Naive thymus-derived CD4-positive, alpha-beta T cell (primary cell): ENCODE measurements at regions not wholly inside any gene's neighbourhood (a gene's known extent, or its start where the extent isn't known, plus 50 kb on each side); places are given as distances from the start of the nearest gene placed in this dataset.

ENCODE experiments used
- ATAC-seq: fragments of 150-1000 bp; cut with Tn5 transposase; 2 replicates; pipeline ENCODE4 v1.10.0; 2021; ENCODE audit warnings: mild to moderate bottlenecking, moderate library complexity
- CTCF ChIA-PET: fragments of 350-600 bp; sonication (Branson Sonifier 250); formaldehyde crosslinking; loops from one replicate; lab custom pipeline; 2021; ENCODE audit warnings: antibody characterized with exemption; lab: Charles Lee
- POLR2A ChIA-PET: fragments of 350-600 bp; sonication (Branson Sonifier 250); formaldehyde crosslinking; loops from one replicate; lab custom pipeline; 2021; ENCODE audit warnings: antibody characterized with exemption, inconsistent platforms; lab: Charles Lee
- DNase-seq, 9 donors: peaks; one replicate each; pipeline versions ENCODE4 v3.0.0 to v3.0.0-alpha.2; 2020 to 2022; ENCODE audit warnings: mixed read lengths in 1 of 9
- H3K27ac ChIP-seq: one replicate; pipeline ENCODE4 v1.7.0; 2013; ENCODE audit warnings: mild to moderate bottlenecking, low read depth, low read length, moderate library complexity
- H3K27me3 ChIP-seq, 2 donors: one replicate each; pipeline ENCODE4 v1.7.0; 2013; ENCODE audit warnings: low read length in 2 of 2, mild to moderate bottlenecking in 2 of 2, moderate library complexity in 2 of 2; ENCODE audit not compliant: control insufficient read depth in 2 of 2, insufficient read depth in 2 of 2
- H3K36me3 ChIP-seq, 3 experiments: 1 replicate in 2 of 3; 2 replicates in 1 of 3; pipeline ENCODE4 v1.7.0; 2013; ENCODE audit warnings: low read length in 3 of 3, mild to moderate bottlenecking in 3 of 3, moderate library complexity in 1 of 3; ENCODE audit not compliant: insufficient read depth in 3 of 3, control insufficient read depth in 2 of 3
- H3K4me1 ChIP-seq, 2 donors: one replicate each; pipeline ENCODE4 v1.7.0; 2013; ENCODE audit warnings: low read length in 2 of 2, mild to moderate bottlenecking in 2 of 2, moderate library complexity in 1 of 2; ENCODE audit not compliant: control insufficient read depth in 2 of 2, insufficient read depth in 2 of 2
- H3K4me3 ChIP-seq: 2 replicates; pipeline ENCODE4 v1.7.0; 2013; ENCODE audit warnings: mild to moderate bottlenecking, low read length
- H3K9me3 ChIP-seq, 3 experiments: 1 replicate in 2 of 3; 2 replicates in 1 of 3; pipeline ENCODE4 v1.7.0; 2013; ENCODE audit warnings: low read length in 3 of 3; ENCODE audit not compliant: control insufficient read depth in 2 of 3
- H3K27ac Mint-ChIP-seq, 9 donors: one replicate each; pipeline ENCODE4 v1.8.0; 2020 to 2022; ENCODE audit warnings: mixed read lengths in 9 of 9, mild to moderate bottlenecking in 8 of 9, moderate library complexity in 5 of 9, inconsistent platforms in 2 of 9
- H3K27me3 Mint-ChIP-seq, 5 donors: one replicate each; pipeline ENCODE4 v1.8.0; 2021 to 2022; ENCODE audit warnings: mixed read lengths in 5 of 5, mild to moderate bottlenecking in 1 of 5
- H3K36me3 Mint-ChIP-seq, 5 donors: one replicate each; pipeline ENCODE4 v1.8.0; 2020 to 2022; ENCODE audit warnings: mixed read lengths in 5 of 5, mild to moderate bottlenecking in 3 of 5, inconsistent platforms in 1 of 5
- H3K4me1 Mint-ChIP-seq, 7 donors: one replicate each; pipeline ENCODE4 v1.8.0; 2020 to 2022; ENCODE audit warnings: mixed read lengths in 7 of 7, mild to moderate bottlenecking in 3 of 7, inconsistent platforms in 1 of 7
- H3K4me3 Mint-ChIP-seq, 10 donors: one replicate each; pipeline ENCODE4 v1.8.0; 2020 to 2022; ENCODE audit warnings: mild to moderate bottlenecking in 10 of 10, mixed read lengths in 10 of 10, moderate library complexity in 6 of 10, inconsistent platforms in 2 of 10
- H3K9me3 Mint-ChIP-seq, 11 donors: one replicate each; pipeline ENCODE4 v1.8.0; 2020 to 2022; ENCODE audit warnings: mixed read lengths in 11 of 11, mild to moderate bottlenecking in 4 of 11, inconsistent platforms in 1 of 11, moderate library complexity in 1 of 11
- intact Hi-C, 2 donors: fragments of 100-400 bp; cut with micrococcal nuclease; formaldehyde crosslinking; loops; one replicate each; pipeline ENCODE4 v1.15.1; 2023

GRCh38 chr6:167441715-167442206 is 116.9 kb downstream of the TTLL2 start:
- DNase-seq (no peak), ATAC-seq (no peak)
- Histone ChIP-seq H3K27ac (no peak overlapping the region), H3K27me3 (no peaks in the 10 kb centered on the region), H3K4me3 (no peak overlapping the region), H3K36me3 (no peaks in the 10 kb centered on the region), H3K4me1 (no peaks in the 10 kb centered on the region), H3K9me3 (no peaks in the 10 kb centered on the region)
- no peak overlapping the region for H3K27ac Mint-ChIP-seq
- CTCF ChIA-PET, result no interaction called here
- no peak overlapping the region for H3K4me3 Mint-ChIP-seq
- no peaks in the 10 kb centered on the region for H3K4me1 Mint-ChIP-seq
- H3K9me3 Mint-ChIP-seq, result peaks cover 0 to 2% (median 0%) of the 10 kb centered on the region in 11 donors
- H3K27me3 Mint-ChIP-seq, result peaks cover 0 to 20% (median 9%) of the 10 kb centered on the region in 5 donors
- intact Hi-C loops, result no loop called here
- POLR2A ChIA-PET, result no interaction called here
- no peaks in the 10 kb centered on the region for H3K36me3 Mint-ChIP-seq

- intact Hi-C loops, result no loop called here
- peak overlapping the region in 1 of 9 donors; percentile 41 for H3K27ac Mint-ChIP-seq
These were observed 117.4 kb downstream of the TTLL2 start for GRCh38 chr6:167442245-167442644.

GRCh38 chr6:167442796-167443680 is 118.2 kb downstream of the TTLL2 start:
- ATAC-seq, result no peak
- H3K9me3 ChIP-seq, result no peaks in the 10 kb centered on the region
- no peaks in the 10 kb centered on the region for H3K4me1 ChIP-seq
- Mint-ChIP-seq H3K9me3 (peaks cover 0 to 2% (median 0%) of the 10 kb centered on the region in 11 donors), H3K4me3 (no peak overlapping the region), H3K27ac (no peak overlapping the region), H3K36me3 (no peaks in the 10 kb centered on the region), H3K27me3 (peaks cover 0 to 20% (median 9%) of the 10 kb centered on the region in 5 donors), H3K4me1 (no peaks in the 10 kb centered on the region)
- DNase-seq, result no peak
- no peak overlapping the region for H3K4me3 ChIP-seq
- H3K36me3 ChIP-seq, result no peaks in the 10 kb centered on the region
- H3K27ac ChIP-seq, result no peak overlapping the region
- intact Hi-C loops, result no loop called here
- ChIA-PET CTCF (no interaction called here), POLR2A (no interaction called here)
- no peaks in the 10 kb centered on the region for H3K27me3 ChIP-seq

More at GRCh38 chr6:167442245-167442644, 117.4 kb downstream of the TTLL2 start:
- POLR2A ChIA-PET, result no interaction called here
- H3K27me3 ChIP-seq, result no peaks in the 10 kb centered on the region
- H3K27ac ChIP-seq, result no peak overlapping the region
- Mint-ChIP-seq H3K27me3 (peaks cover 0 to 20% (median 9%) of the 10 kb centered on the region in 5 donors), H3K9me3 (peaks cover 0 to 2% (median 0%) of the 10 kb centered on the region in 11 donors), H3K4me1 (no peaks in the 10 kb centered on the region), H3K4me3 (no peak overlapping the region), H3K36me3 (no peaks in the 10 kb centered on the region)
- H3K9me3 ChIP-seq, result no peaks in the 10 kb centered on the region
- DNase-seq (no peak), ATAC-seq (no peak)
- CTCF ChIA-PET, result no interaction called here
- H3K4me3 ChIP-seq, result no peak overlapping the region
- H3K4me1 ChIP-seq, result no peaks in the 10 kb centered on the region
- H3K36me3 ChIP-seq, result no peaks in the 10 kb centered on the region

- intact Hi-C loops, result no loop called here
- no peak for ATAC-seq
These were observed 119.9 kb downstream of the TTLL2 start for GRCh38 chr6:167444602-167445346.

DNA sequence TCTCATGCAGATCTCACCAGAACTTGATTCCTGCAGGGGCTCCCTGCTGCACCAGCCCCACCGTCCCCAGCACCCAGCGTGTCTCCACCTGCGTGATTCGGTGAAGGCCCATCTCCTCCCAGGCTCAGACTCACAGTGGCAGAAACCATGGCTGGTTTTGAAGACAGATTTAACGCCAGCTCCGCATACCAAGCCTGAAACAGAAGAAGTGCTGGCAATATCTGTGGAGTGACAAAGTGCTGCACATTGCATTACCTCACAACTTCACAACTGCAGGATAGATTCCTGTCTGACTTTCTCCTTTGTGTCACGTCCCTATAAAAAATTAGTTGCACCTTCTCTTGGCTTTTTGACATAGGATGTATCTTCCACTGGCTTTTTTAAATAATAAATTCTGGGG is 120.7 kb downstream of the TTLL2 start:
- no peaks in the 10 kb centered on the region for H3K4me1 Mint-ChIP-seq
- H3K36me3 Mint-ChIP-seq, result no peaks in the 10 kb centered on the region
- H3K27ac ChIP-seq, result no peak overlapping the region
- POLR2A ChIA-PET, result no interaction called here
- H3K4me1 ChIP-seq, result no peaks in the 10 kb centered on the region
- intact Hi-C loops, result no loop called here
- H3K27ac Mint-ChIP-seq, result no peak overlapping the region
- H3K36me3 ChIP-seq, result no peaks in the 10 kb centered on the region
- H3K4me3 Mint-ChIP-seq, result no peak overlapping the region
- H3K27me3 Mint-ChIP-seq, result peaks cover 0 to 14% (median 0%) of the 10 kb centered on the region in 5 donors
- CTCF ChIA-PET, result no interaction called here
- no peaks in the 10 kb centered on the region for H3K9me3 ChIP-seq
- ATAC-seq (no peak), DNase-seq (no peak)
- no peaks in the 10 kb centered on the region for H3K27me3 ChIP-seq
- no peaks in the 10 kb centered on the region for H3K9me3 Mint-ChIP-seq
- no peak overlapping the region for H3K4me3 ChIP-seq

More at GRCh38 chr6:167444602-167445346, 119.9 kb downstream of the TTLL2 start:
- ChIA-PET CTCF (no interaction called here), POLR2A (no interaction called here)
- Mint-ChIP-seq H3K36me3 (no peaks in the 10 kb centered on the region), H3K9me3 (no peaks in the 10 kb centered on the region), H3K4me3 (no peak overlapping the region), H3K27me3 (peaks cover 0 to 14% (median 0%) of the 10 kb centered on the region in 5 donors), H3K4me1 (no peaks in the 10 kb centered on the region), H3K27ac (no peak overlapping the region)
- no peak overlapping the region for H3K27ac ChIP-seq
- H3K36me3 ChIP-seq, result no peaks in the 10 kb centered on the region
- DNase-seq, result no peak
- no peaks in the 10 kb centered on the region for H3K9me3 ChIP-seq
- H3K4me3 ChIP-seq, result no peak overlapping the region
- no peaks in the 10 kb centered on the region for H3K4me1 ChIP-seq
- no peaks in the 10 kb centered on the region for H3K27me3 ChIP-seq

DNA sequence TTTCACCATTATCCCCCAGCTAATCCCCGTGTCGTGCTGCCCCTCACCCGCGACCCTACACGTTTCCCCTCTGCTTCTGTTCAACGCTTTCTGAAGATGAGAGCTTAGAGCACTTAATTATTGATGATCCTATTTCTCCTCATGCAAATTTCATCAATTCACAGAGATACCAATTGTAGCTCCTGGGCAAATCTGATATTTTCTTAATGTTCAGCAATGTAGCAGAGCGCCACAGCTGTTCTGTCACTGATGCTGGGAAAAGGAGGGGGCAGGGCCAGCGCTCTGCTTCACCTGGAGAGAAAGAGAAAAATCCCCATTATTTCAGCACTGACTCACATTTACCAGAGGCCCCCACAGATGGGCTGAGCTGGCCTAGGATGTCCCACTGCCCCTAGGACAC is 121.2 kb downstream of the TTLL2 start:
- Histone ChIP-seq H3K9me3 (no peaks in the 10 kb centered on the region), H3K4me1 (no peaks in the 10 kb centered on the region), H3K36me3 (no peaks in the 10 kb centered on the region), H3K4me3 (no peak overlapping the region), H3K27me3 (no peaks in the 10 kb centered on the region), H3K27ac (no peak overlapping the region)
- peaks cover 0 to 14% (median 0%) of the 10 kb centered on the region in 5 donors for H3K27me3 Mint-ChIP-seq
- ATAC-seq (no peak), DNase-seq (no peak)
- H3K36me3 Mint-ChIP-seq, result no peaks in the 10 kb centered on the region
- H3K27ac Mint-ChIP-seq, result no peak overlapping the region
- no peaks in the 10 kb centered on the region for H3K4me1 Mint-ChIP-seq
- ChIA-PET POLR2A (no interaction called here), CTCF (no interaction called here)
- no peaks in the 10 kb centered on the region for H3K9me3 Mint-ChIP-seq
- H3K4me3 Mint-ChIP-seq, result no peak overlapping the region
- intact Hi-C loops, result no loop called here
